K562 (cell line): ENCODE measurements at regions not wholly inside any gene's neighbourhood (a gene's known extent, or its start where the extent isn't known, plus 50 kb on each side); places are given as distances from the start of the nearest gene placed in this dataset.

Experiments
- ATAC-seq: fragments of 200-7000 bp; cut with Tn5 transposase; 3 replicates; pipeline ENCODE4 v1.9.1; 2020; ENCODE audit warnings: moderate library complexity
- BruUV-seq: library from RNA; stranded (reverse); fragments of 400-500 nt; replicated peaks from 2 replicates; lab custom pipeline; 2021; lab: Mats Ljungman, UMichigan
- CTCF ChIA-PET: fragments of 300-600 bp; formaldehyde crosslinking; extraction: SDS; loops from one replicate; lab custom pipeline; 2021; ENCODE audit warnings: low intra/inter-chr PET ratio; lab: Yijun Ruan, JAX
- POLR2A ChIA-PET: fragments of 300-600, 350-650 bp; sonication (Branson Sonifier 250); formaldehyde crosslinking; extraction: SDS; loops from one replicate; lab custom pipeline; 2021; ENCODE audit warnings: antibody characterized with exemption, inconsistent platforms; lab: Yijun Ruan, JAX
- DNase-seq, 4 experiments: peaks; one replicate each; pipeline versions ENCODE4 v3.0.0 to v3.0.0-alpha.2; 2011 to 2018; ENCODE audit warnings: low spot score in 3 of 4, mixed read lengths in 3 of 4; ENCODE audit errors: extremely low read depth in 1 of 4
- FAIRE-seq: peaks from 2 replicates; lab custom pipeline; 2011; peaks lifted over from hg19 to GRCh38; lab: Jason Lieb, UNC
- H2AFZ ChIP-seq: 2 replicates; pipeline ENCODE4 v1.6.0; 2011; ENCODE audit warnings: low read depth, low read length, control low read depth, inconsistent platforms
- H3K27ac ChIP-seq: fragments of 200-600 bp; 3 replicates; pipeline ENCODE4 v1.8.0; 2011; ENCODE audit warnings: low read depth, mild to moderate bottlenecking, control low read depth, inconsistent platforms, low read length, moderate library complexity, mixed read lengths; ENCODE audit errors: extremely low read depth
- H3K27me3 ChIP-seq, 2 experiments: fragments of 300-600 bp in 1 of 2; 2 replicates in 1 of 2; 3 replicates in 1 of 2; pipeline versions ENCODE4 v1.6.0 to v1.8.0; 2011; ENCODE audit warnings: inconsistent platforms in 2 of 2, low read length in 2 of 2, mild to moderate bottlenecking in 1 of 2, mixed read lengths in 1 of 2, moderate library complexity in 1 of 2; ENCODE audit not compliant: control insufficient read depth in 2 of 2, insufficient read depth in 2 of 2
- H3K36me3 ChIP-seq: fragments of 300-600 bp; 3 replicates; pipeline ENCODE4 v1.8.0; 2011; ENCODE audit warnings: mild to moderate bottlenecking, low read length, inconsistent platforms; ENCODE audit not compliant: control insufficient read depth, insufficient read depth
- H3K4me1 ChIP-seq, 2 experiments: fragments of 200-600 bp in 1 of 2; replicated peaks in 1 of 2; 2 replicates in 1 of 2; 3 replicates in 1 of 2; pipeline versions ENCODE4 v1.5.1 to v1.8.0; 2011; ENCODE audit warnings: inconsistent platforms in 2 of 2, low read length in 2 of 2, mild to moderate bottlenecking in 1 of 2, mixed read lengths in 1 of 2, moderate library complexity in 1 of 2; ENCODE audit not compliant: control insufficient read depth in 2 of 2, insufficient read depth in 2 of 2
- H3K4me2 ChIP-seq: 2 replicates; pipeline ENCODE4 v1.6.1; 2011; ENCODE audit warnings: low read length, control low read depth, inconsistent platforms, mixed read lengths; ENCODE audit not compliant: insufficient read depth
- H3K4me3 ChIP-seq: fragments of 200-600 bp; sonication (generic), shearing (Covaris generic); 2 replicates; pipeline ENCODE4 v1.5.1; 2016; ENCODE audit warnings: control low read depth, inconsistent platforms
- H3K79me2 ChIP-seq: fragments of 200-600 bp; 3 replicates; pipeline ENCODE4 v1.8.0; 2011; ENCODE audit warnings: low read length, inconsistent platforms; ENCODE audit not compliant: control insufficient read depth, insufficient read depth
- H3K9ac ChIP-seq, 2 experiments: 2 replicates each; pipeline versions ENCODE4 v1.6.0 to v1.6.1; 2011; ENCODE audit warnings: low read depth in 2 of 2, low read length in 2 of 2, control low read depth in 1 of 2, inconsistent platforms in 1 of 2, mild to moderate bottlenecking in 1 of 2, mixed read lengths in 1 of 2; ENCODE audit not compliant: insufficient read depth in 1 of 2
- H3K9me1 ChIP-seq: one replicate; pipeline ENCODE4 v1.6.0; 2011; ENCODE audit warnings: inconsistent platforms, mild to moderate bottlenecking, low read length, moderate library complexity; ENCODE audit not compliant: control insufficient read depth, insufficient read depth
- H3K9me3 ChIP-seq: replicated peaks from 2 replicates; pipeline ENCODE4 v1.5.1; 2011; ENCODE audit warnings: low read depth, low read length, inconsistent platforms; ENCODE audit not compliant: control insufficient read depth, insufficient read depth
- H4K20me1 ChIP-seq: replicated peaks from 2 replicates; pipeline ENCODE4 v1.6.1; 2011; ENCODE audit warnings: low read length, inconsistent platforms, mixed read lengths; ENCODE audit not compliant: control insufficient read depth, insufficient read depth
- ARID1B ChIP-seq: fragments of 450-650 bp; IDR thresholded peaks from 2 replicates; pipeline ENCODE4 v1.6.1; 2016; ENCODE audit warnings: antibody characterized with exemption, mild to moderate bottlenecking, inconsistent platforms
- FOXJ2 ChIP-seq: fragments of 200-800 bp; sonication (Bioruptor generic); IDR thresholded peaks from 2 replicates; pipeline ENCODE4 v1.6.1; 2016; ENCODE audit warnings: missing genetic modification characterization, missing compliant biosample characterization
- FOXK2 ChIP-seq, 2 experiments: fragments of 450-650 bp; IDR thresholded peaks in 1 of 2; conservative IDR thresholded peaks in 1 of 2; 2 replicates each; pipeline ENCODE4 v1.6.1; 2016; ENCODE audit warnings: low read depth in 2 of 2, mild to moderate bottlenecking in 1 of 2
- FOXP4 ChIP-seq: sonication (generic); formaldehyde crosslinking; IDR thresholded peaks from 2 replicates; pipeline ENCODE4 v1.8.0; 2022; ENCODE audit warnings: mild to moderate bottlenecking, missing genetic modification reagents, borderline replicate concordance
- NR0B1 ChIP-seq: fragments of 450-650 bp; IDR thresholded peaks from one replicate; pipeline ENCODE4 v1.6.1; 2018; ENCODE audit warnings: mild to moderate bottlenecking, moderate library complexity; ENCODE audit not compliant: partially characterized antibody
- RAD51 ChIP-seq: fragments of 450-650 bp; IDR thresholded peaks from 2 replicates; pipeline ENCODE4 v1.7.1; 2016; ENCODE audit warnings: low read depth, mild to moderate bottlenecking, borderline replicate concordance
- ZBTB17 ChIP-seq: fragments of 450-650 bp; formaldehyde crosslinking; IDR thresholded peaks from 2 replicates; pipeline ENCODE4 v1.4.0; 2020; ENCODE audit warnings: mild to moderate bottlenecking
- ZBTB40 ChIP-seq, 2 experiments: fragments of 450-650 bp in 1 of 2; sonication (generic) in 1 of 2; formaldehyde crosslinking in 1 of 2; IDR thresholded peaks; 2 replicates each; pipeline versions ENCODE4 v1.7.1 to v1.9.0; 2016 to 2022; ENCODE audit warnings: inconsistent platforms in 1 of 2, mild to moderate bottlenecking in 1 of 2, missing genetic modification reagents in 1 of 2
- ZKSCAN1 ChIP-seq: fragments of 150-350 bp; IDR thresholded peaks from 2 replicates; pipeline ENCODE4 v1.6.1; 2016; ENCODE audit warnings: low read depth, low read length
- WGBS: fragments of 100-300 bp; shearing (Covaris generic); methylation state at CpG from one replicate; pipeline ENCODE4 v1.1.6; 2016; ENCODE audit warnings: low coverage, mixed read lengths; ENCODE audit not compliant: insufficient coverage; ENCODE audit errors: missing lambda C conversion rate; 5-methylcytosine and 5-hydroxymethylcytosine counted together
- in situ Hi-C: fragments of 300-500 bp; cut with MboI; formaldehyde crosslinking; loops from 4 replicates; pipeline ENCODE4 v1.15.0; 2018; ENCODE audit warnings: inconsistent platforms, mixed read lengths
- intact Hi-C: fragments of 100-400 bp; cut with micrococcal nuclease; formaldehyde crosslinking; loops from 2 replicates; pipeline ENCODE4 v1.14.2; 2022

- DNase-seq, result no peak
- no peaks in the 10 kb centered on the region for H3K36me3 ChIP-seq
- ATAC-seq, result no peak
- H3K9me3 ChIP-seq, result no peaks in the 10 kb centered on the region
- no peak overlapping the region for H3K27ac ChIP-seq
- no peak overlapping the region for H3K9ac ChIP-seq
- H4K20me1 ChIP-seq, result no peaks in the 10 kb centered on the region
- ChIA-PET POLR2A (no interaction called here), CTCF (no interaction called here)
- in situ Hi-C loops, result no loop called here
- no peaks in the 10 kb centered on the region for H3K4me1 ChIP-seq
- H3K79me2 ChIP-seq, result no peaks in the 10 kb centered on the region
- no peaks in the 10 kb centered on the region for H3K27me3 ChIP-seq
- H2AFZ ChIP-seq, result no peak overlapping the region
- no peak for FAIRE-seq
- 0% methylated on average over 3 of the region's 3 CpGs for WGBS
- H3K4me3 ChIP-seq, result no peak overlapping the region
- no TSS peak for BruUV-seq
- no peaks in the 10 kb centered on the region for H3K9me1 ChIP-seq
- no peak overlapping the region for H3K4me2 ChIP-seq
- intact Hi-C loops, result no loop called here
- no peak for TF ChIP-seq NR0B1
- no peak for TF ChIP-seq ZBTB40 (IDR thresholded peaks at IDR 0.05)
- no peak for TF ChIP-seq ZBTB40 (CRISPR knock-in tag; IDR thresholded peaks at IDR 0.05)
- TF ChIP-seq RAD51, result no peak
- no peak for TF ChIP-seq ZKSCAN1
- TF ChIP-seq FOXK2 (conservative IDR thresholded peaks at IDR 0.05 in 1 of 2, IDR thresholded peaks at IDR 0.05 in 1 of 2; ENCODE audit: low read depth in 2 of 2), result no peak
- no peak for TF ChIP-seq ZBTB17 (CRISPR knock-in tag)
- no peak for TF ChIP-seq FOXJ2
- TF ChIP-seq FOXP4, result no peak
- TF ChIP-seq ARID1B, result no peak
Measured at GRCh38 chr13:34467450-34468083, 474.5 kb upstream of the NBEA start.
